Kidney (tissue), 13 donors: ENCODE measurements at regions not wholly inside any gene's neighbourhood (a gene's known extent, or its start where the extent isn't known, plus 50 kb on each side); places are given as distances from the start of the nearest gene placed in this dataset.
A peak's percentile ranks its signal among the peaks of the same experiment; 100 is the strongest.

ENCODE experiments used
- DNase-seq, 5 donors: peaks; one replicate each; pipeline ENCODE4 v3.0.0-alpha.2; 2013 to 2020
- FAIRE-seq: peaks from 2 replicates; lab custom pipeline; 2012; peaks lifted over from hg19 to GRCh38; lab: Jason Lieb, UNC
- H3K27ac ChIP-seq, 2 donors: one replicate each; pipeline ENCODE4 v1.7.0; 2013; ENCODE audit warnings: low read depth in 2 of 2, low read length in 2 of 2, inconsistent platforms in 1 of 2
- H3K27me3 ChIP-seq: one replicate; pipeline ENCODE4 v1.7.1; 2013; ENCODE audit warnings: low read length, inconsistent platforms; ENCODE audit not compliant: control insufficient read depth, insufficient read depth
- H3K36me3 ChIP-seq, 3 donors: one replicate each; pipeline versions ENCODE4 v1.7.0 to v1.7.1; 2013; ENCODE audit warnings: low read length in 3 of 3, control low read depth in 1 of 3, inconsistent platforms in 1 of 3; ENCODE audit not compliant: insufficient read depth in 3 of 3, control insufficient read depth in 2 of 3
- H3K4me1 ChIP-seq, 3 donors: one replicate each; pipeline versions ENCODE4 v1.7.0 to v1.7.1; 2013; ENCODE audit warnings: low read length in 3 of 3, inconsistent platforms in 1 of 3, low read depth in 1 of 3; ENCODE audit not compliant: control insufficient read depth in 2 of 3, insufficient read depth in 2 of 3
- H3K4me3 ChIP-seq, 3 donors: one replicate each; pipeline versions ENCODE4 v1.7.0 to v1.8.1; 2013; ENCODE audit warnings: low read length in 3 of 3, control low read depth in 1 of 3, inconsistent platforms in 1 of 3
- H3K9ac ChIP-seq, 3 donors: one replicate each; pipeline versions ENCODE4 v1.7.0 to v1.7.1; 2013; ENCODE audit warnings: low read length in 3 of 3, control low read depth in 1 of 3, inconsistent platforms in 1 of 3
- H3K9me3 ChIP-seq, 3 donors: one replicate each; pipeline versions ENCODE4 v1.7.0 to v1.7.1; 2013; ENCODE audit warnings: low read length in 3 of 3, control low read depth in 1 of 3, inconsistent platforms in 1 of 3; ENCODE audit not compliant: control insufficient read depth in 2 of 3, insufficient read depth in 1 of 3
- CTCF ChIP-seq: IDR thresholded peaks from 3 replicates; pipeline ENCODE4 v1.5.1; 2012; ENCODE audit warnings: mild to moderate bottlenecking, moderate library complexity, borderline replicate concordance; ENCODE audit not compliant: insufficient read depth; ENCODE audit errors: extremely low read depth
- intact Hi-C: fragments of 100-400 bp; cut with DNase I; formaldehyde crosslinking; loops from one replicate; pipeline ENCODE4 v1.11.1; 2022
- donor health status: control.
- donor health status: control.
- donor health status: control.
- donor health status: control.
- donor health status: control.
- donor health status: DM: yes; HTN: yes; CAD: no.
- donor health status: Normal renal cell carcinoma (clear cell type).

GRCh38 chr2:64711252-64711800, 57.6 kb upstream of the SERTAD2 start:
- Histone ChIP-seq H3K9me3 (no peaks in the 10 kb centered on the region), H3K27ac (no peak overlapping the region), H3K4me1 (no peaks in the 10 kb centered on the region), H3K4me3 (no peak overlapping the region), H3K36me3 (no peaks in the 10 kb centered on the region), H3K27me3 (no peaks in the 10 kb centered on the region), H3K9ac (no peak overlapping the region)
- DNase-seq (peak in 1 of 5 donors; percentile 47), FAIRE-seq (no peak)
- no peak for TF ChIP-seq CTCF
- intact Hi-C loops, result no loop called here

GRCh38 chr2:64713686-64714085, 60.0 kb upstream of the SERTAD2 start:
- Histone ChIP-seq H3K4me3 (no peak overlapping the region), H3K9me3 (no peaks in the 10 kb centered on the region), H3K36me3 (no peaks in the 10 kb centered on the region), H3K27me3 (no peaks in the 10 kb centered on the region), H3K4me1 (peaks cover 0 to 2% (median 0%) of the 10 kb centered on the region in 3 donors), H3K27ac (no peak overlapping the region), H3K9ac (no peak overlapping the region)
- FAIRE-seq (no peak), DNase-seq (no peak)
- no peak for TF ChIP-seq CTCF
- intact Hi-C loops, result no loop called here

GRCh38 chr2:64716569-64716968, 62.9 kb upstream of the SERTAD2 start:
- TF ChIP-seq CTCF, result no peak
- Histone ChIP-seq H3K4me1 (peaks cover 0 to 2% (median 0%) of the 10 kb centered on the region in 3 donors), H3K36me3 (no peaks in the 10 kb centered on the region), H3K27ac (no peak overlapping the region), H3K9me3 (no peaks in the 10 kb centered on the region), H3K4me3 (no peak overlapping the region), H3K27me3 (no peaks in the 10 kb centered on the region), H3K9ac (no peak overlapping the region)
- intact Hi-C loops, result no loop called here
- no peak for DNase-seq
- no peak for FAIRE-seq
